Right atrium auricular region (tissue), 2 donors: ENCODE measurements at regions not wholly inside any gene's neighbourhood (a gene's known extent, or its start where the extent isn't known, plus 50 kb on each side); places are given as distances from the start of the nearest gene placed in this dataset.
A peak's percentile ranks its signal among the peaks of the same experiment; 100 is the strongest.

Experiments used
- DNase-seq: peaks from one replicate; pipeline ENCODE4 v3.0.0-alpha.2; 2019; ENCODE audit warnings: low spot score
- H3K27ac ChIP-seq, 2 donors: fragments of 200-600 bp; sonication (generic); 1 replicate in 1 of 2; 2 replicates in 1 of 2; pipeline ENCODE4 v1.5.1; 2016 to 2019
- H3K27me3 ChIP-seq, 2 donors: fragments of 200-600 bp; sonication (generic); one replicate each; pipeline versions ENCODE4 v1.5.1 to v1.6.0; 2017 to 2019
- H3K36me3 ChIP-seq: fragments of 200-600 bp; sonication (generic); one replicate; pipeline ENCODE4 v1.5.1; 2016
- H3K4me1 ChIP-seq, 2 donors: fragments of 200-600 bp; sonication (generic); one replicate each; pipeline versions ENCODE4 v1.5.1 to v1.6.0; 2017 to 2019
- H3K4me3 ChIP-seq, 2 donors: fragments of 200-600 bp; sonication (generic); 1 replicate in 1 of 2; 2 replicates in 1 of 2; pipeline ENCODE4 v1.5.1; 2017 to 2019; ENCODE audit warnings: mild to moderate bottlenecking in 1 of 2, moderate library complexity in 1 of 2
- H3K9me3 ChIP-seq, 2 donors: fragments of 200-600 bp; sonication (generic); one replicate each; pipeline ENCODE4 v1.5.1; 2019
- CTCF ChIP-seq, 2 donors: fragments of 200-600 bp; sonication (generic); IDR thresholded peaks; one replicate each; pipeline ENCODE4 v1.5.1; 2019; ENCODE audit warnings: antibody characterized with exemption in 2 of 2

GRCh38 chr1:95876276-95876675 is 642.3 kb downstream of the RWDD3 start:
- no peak for TF ChIP-seq CTCF (IDR thresholded peaks at IDR 0.05)
- H3K9me3 ChIP-seq, result no peaks in the 10 kb centered on the region
- H3K27ac ChIP-seq, result no peak overlapping the region
- no peaks in the 10 kb centered on the region for H3K36me3 ChIP-seq
- no peak overlapping the region for H3K4me3 ChIP-seq
- H3K27me3 ChIP-seq, result no peaks in the 10 kb centered on the region
- DNase-seq, result no peak
- H3K4me1 ChIP-seq, result no peaks in the 10 kb centered on the region

DNA sequence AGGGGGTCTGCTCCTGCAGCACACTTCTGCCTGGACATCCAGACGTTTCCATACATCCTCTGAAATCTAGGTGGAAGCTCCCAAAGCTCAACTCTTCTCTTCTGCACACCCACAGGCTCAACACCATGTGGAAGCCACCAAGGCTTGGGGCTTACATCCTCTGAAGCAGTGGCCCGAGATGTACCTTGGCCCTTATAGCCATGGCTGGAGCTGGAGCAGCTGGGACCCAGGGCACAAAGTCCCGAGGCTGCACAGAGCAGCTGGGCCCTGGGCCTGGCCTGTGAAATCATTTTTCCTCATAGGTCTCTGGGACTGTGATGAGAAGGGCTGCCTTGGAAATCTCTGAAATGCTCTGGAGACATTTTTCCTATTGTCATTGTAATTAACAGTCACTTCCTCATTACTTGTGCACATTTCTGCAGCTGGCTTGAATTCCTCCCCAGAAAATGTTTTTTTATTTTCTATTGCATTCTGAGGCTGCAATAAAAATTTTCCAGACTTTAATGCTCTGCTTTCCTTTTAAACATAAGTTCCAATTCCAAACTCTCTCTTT is 645.6 kb downstream of the RWDD3 start:
- Histone ChIP-seq H3K36me3 (no peaks in the 10 kb centered on the region), H3K27ac (no peak overlapping the region), H3K4me3 (no peak overlapping the region), H3K4me1 (no peaks in the 10 kb centered on the region), H3K9me3 (no peaks in the 10 kb centered on the region), H3K27me3 (no peaks in the 10 kb centered on the region)
- DNase-seq, result no peak
- TF ChIP-seq CTCF (IDR thresholded peaks at IDR 0.05), result no peak

DNA sequence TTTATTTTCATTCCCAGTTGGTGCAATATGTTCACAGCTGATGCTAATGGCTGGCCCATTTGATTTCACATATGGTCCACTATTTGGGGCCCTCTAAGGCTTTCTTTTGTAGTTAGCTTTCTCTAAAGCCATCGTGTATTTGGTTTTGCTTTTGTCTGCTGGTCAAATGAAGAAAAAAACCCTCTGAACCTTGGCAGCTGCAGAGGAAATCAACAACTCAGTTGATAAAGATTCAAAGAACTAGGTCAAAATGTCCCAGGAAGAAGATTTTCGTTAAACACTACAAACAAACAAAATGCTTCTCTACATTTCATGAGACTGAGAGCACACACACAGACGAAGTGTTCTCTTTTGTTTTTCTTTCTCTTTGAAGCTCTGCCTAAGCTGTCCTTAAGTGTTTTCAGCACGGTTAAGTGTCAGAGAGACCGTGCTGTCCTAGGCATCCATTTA is 655.0 kb downstream of the RWDD3 start:
- H3K27ac ChIP-seq, result no peak overlapping the region
- H3K9me3 ChIP-seq, result no peaks in the 10 kb centered on the region
- TF ChIP-seq CTCF (IDR thresholded peaks at IDR 0.05), result no peak
- H3K4me3 ChIP-seq, result peak overlapping the region in 1 of 2 donors; percentile 21
- no peaks in the 10 kb centered on the region for H3K27me3 ChIP-seq
- H3K36me3 ChIP-seq, result no peaks in the 10 kb centered on the region
- H3K4me1 ChIP-seq, result no peaks in the 10 kb centered on the region
- DNase-seq, result no peak

- no peak overlapping the region for H3K27ac ChIP-seq
- peak overlapping the region in 1 of 2 donors; percentile 21 for H3K4me3 ChIP-seq
- TF ChIP-seq CTCF (IDR thresholded peaks at IDR 0.05), result no peak
These were observed 655.4 kb downstream of the RWDD3 start for GRCh38 chr1:95889400-95889799.

DNA sequence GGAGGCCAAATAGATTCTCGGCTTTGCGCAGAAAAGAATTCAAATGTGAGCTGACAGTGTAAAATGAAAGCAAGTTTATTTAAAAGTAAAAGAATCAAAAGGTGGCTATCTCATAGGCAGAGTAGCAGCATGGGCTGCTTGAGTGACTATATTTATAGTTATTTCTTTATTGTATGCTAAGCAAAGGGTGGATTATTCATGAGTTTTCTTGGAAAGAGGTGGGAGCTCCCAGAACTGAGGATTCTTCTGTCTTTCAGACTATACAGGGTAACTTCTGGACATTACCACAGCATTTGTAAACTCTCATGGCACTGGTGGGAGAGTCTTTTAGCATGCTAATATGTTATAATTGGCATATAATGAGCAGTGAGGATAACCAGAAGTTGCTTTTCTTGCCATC is 659.9 kb downstream of the RWDD3 start:
- no peaks in the 10 kb centered on the region for H3K36me3 ChIP-seq
- H3K9me3 ChIP-seq, result no peaks in the 10 kb centered on the region
- no peaks in the 10 kb centered on the region for H3K4me1 ChIP-seq
- TF ChIP-seq CTCF (IDR thresholded peaks at IDR 0.05), result no peak
- no peak overlapping the region for H3K4me3 ChIP-seq
- H3K27ac ChIP-seq, result no peak overlapping the region
- no peak for DNase-seq
- H3K27me3 ChIP-seq, result no peaks in the 10 kb centered on the region

More at GRCh38 chr1:95889400-95889799, 655.4 kb downstream of the RWDD3 start:
- Histone ChIP-seq H3K9me3 (no peaks in the 10 kb centered on the region), H3K36me3 (no peaks in the 10 kb centered on the region), H3K27me3 (no peaks in the 10 kb centered on the region), H3K4me1 (no peaks in the 10 kb centered on the region)
- DNase-seq, result no peak

GRCh38 chr1:95903060-95903459 is 669.0 kb downstream of the RWDD3 start:
- no peak for TF ChIP-seq CTCF (IDR thresholded peaks at IDR 0.05)
- H3K4me3 ChIP-seq, result no peak overlapping the region
- DNase-seq, result no peak
- no peaks in the 10 kb centered on the region for H3K36me3 ChIP-seq
- no peaks in the 10 kb centered on the region for H3K9me3 ChIP-seq
- H3K27ac ChIP-seq, result no peak overlapping the region
- no peaks in the 10 kb centered on the region for H3K4me1 ChIP-seq
- no peaks in the 10 kb centered on the region for H3K27me3 ChIP-seq
